A549 (cell line): ENCODE measurements at regions not wholly inside any gene's neighbourhood (a gene's known extent, or its start where the extent isn't known, plus 50 kb on each side); places are given as distances from the start of the nearest gene placed in this dataset.

Experiments used
- ATAC-seq, 2 experiments: fragments of 200-7000 bp in 1 of 2; fragments of >200 bp in 1 of 2; cut with Nextera tagmentation in 1 of 2; cut with Tn5 transposase in 1 of 2; 3 replicates each; pipeline versions ENCODE4 v1.8.0 to v1.9.1; 2018 to 2020; ENCODE audit warnings: mild to moderate bottlenecking in 1 of 2, moderate library complexity in 1 of 2
- CTCF ChIA-PET: fragments of 300-600 bp; sonication (Branson Sonifier 250); formaldehyde crosslinking; extraction: SDS; loops from one replicate; lab custom pipeline; 2021; ENCODE audit warnings: antibody characterized with exemption, inconsistent platforms; lab: Yijun Ruan, JAX
- POLR2A ChIA-PET: fragments of 350-600 bp; formaldehyde crosslinking; extraction: SDS; loops from one replicate; lab custom pipeline; 2021; ENCODE audit warnings: antibody characterized with exemption, inconsistent platforms; lab: Yijun Ruan, JAX
- DNase-seq, 2 experiments: peaks; one replicate each; pipeline versions ENCODE4 v3.0.0 to v3.0.0-alpha.2; 2011 to 2016; ENCODE audit warnings: low read depth in 1 of 2, low spot score in 1 of 2
- FAIRE-seq: peaks from 2 replicates; lab custom pipeline; 2011; peaks lifted over from hg19 to GRCh38; lab: Jason Lieb, UNC
- H3K27ac ChIP-seq, 2 experiments: fragments of >200 bp; sonication (Bioruptor Twin); formaldehyde crosslinking; 3 replicates each; pipeline ENCODE4 v1.5.1; 2016 to 2017
- H3K4me1 ChIP-seq: fragments of >200 bp; sonication (Bioruptor Twin); formaldehyde crosslinking; 3 replicates; pipeline ENCODE4 v1.6.1; 2016
- H3K4me2 ChIP-seq: fragments of >200 bp; sonication (Bioruptor Twin); formaldehyde crosslinking; 3 replicates; pipeline ENCODE4 v1.6.1; 2016
- H3K4me3 ChIP-seq: fragments of >200 bp; sonication (Bioruptor Twin); formaldehyde crosslinking; 3 replicates; pipeline ENCODE4 v1.5.1; 2016
- H3K9me3 ChIP-seq: fragments of >200 bp; sonication (Bioruptor Twin); formaldehyde crosslinking; 3 replicates; pipeline ENCODE4 v1.6.1; 2016
- CBX2 ChIP-seq: fragments of 200-600 bp; sonication (generic); IDR thresholded peaks from 2 replicates; pipeline ENCODE4 v1.6.1; 2016; ENCODE audit warnings: low read depth, mild to moderate bottlenecking, borderline replicate concordance
- CBX8 ChIP-seq: fragments of 200-600 bp; sonication (generic); IDR thresholded peaks from 2 replicates; pipeline ENCODE4 v1.6.1; 2016
- CHD2 ChIP-seq: fragments of 150-350 bp; IDR thresholded peaks from 2 replicates; pipeline ENCODE4 v1.6.1; 2014; ENCODE audit warnings: low read length; ENCODE audit not compliant: partially characterized antibody
- CHD4 ChIP-seq: fragments of 200-600 bp; sonication (generic); IDR thresholded peaks from 2 replicates; pipeline ENCODE4 v1.6.1; 2016; ENCODE audit warnings: antibody characterized with exemption, mild to moderate bottlenecking, borderline replicate concordance
- E2F6 ChIP-seq: IDR thresholded peaks from 2 replicates; pipeline ENCODE4 v1.6.1; 2012; ENCODE audit warnings: low read depth, borderline replicate concordance
- EHF ChIP-seq: fragments of 250-450 bp; sonication (Bioruptor Pico); IDR thresholded peaks from 2 replicates; pipeline ENCODE4 v1.5.0; 2020; ENCODE audit warnings: mild to moderate bottlenecking
- EHMT2 ChIP-seq: fragments of 200-600 bp; sonication (generic); IDR thresholded peaks from 2 replicates; pipeline ENCODE4 v1.6.1; 2016; ENCODE audit warnings: antibody characterized with exemption, low read depth, mild to moderate bottlenecking, moderate library complexity
- FOSB ChIP-seq: fragments of 250-450 bp; sonication (Bioruptor Pico); IDR thresholded peaks from 2 replicates; pipeline ENCODE4 v1.5.0; 2020; ENCODE audit warnings: mild to moderate bottlenecking, moderate library complexity
- FOSL2 ChIP-seq, 2 experiments: fragments of 450-650 bp in 1 of 2; fragments of >200 bp in 1 of 2; sonication (Bioruptor Twin) in 1 of 2; formaldehyde crosslinking; IDR thresholded peaks; 2 replicates each; pipeline versions ENCODE4 v1.5.0 to v1.6.1; 2016 to 2020; ENCODE audit warnings: mild to moderate bottlenecking in 1 of 2, moderate library complexity in 1 of 2
- FOXS1 ChIP-seq: fragments of 250-450 bp; sonication (Bioruptor Pico); IDR thresholded peaks from 2 replicates; pipeline ENCODE4 v1.5.0; 2020; ENCODE audit warnings: mild to moderate bottlenecking, moderate library complexity
- HDAC2 ChIP-seq: fragments of 200-600 bp; sonication (generic); IDR thresholded peaks from 2 replicates; pipeline ENCODE4 v1.6.1; 2016
- HEYL ChIP-seq: fragments of 250-450 bp; sonication (Bioruptor Pico); IDR thresholded peaks from 2 replicates; pipeline ENCODE4 v1.8.0; 2021; ENCODE audit warnings: mild to moderate bottlenecking, moderate library complexity
- HOXA7 ChIP-seq: fragments of 250-450 bp; sonication (Bioruptor Pico); IDR thresholded peaks from 2 replicates; pipeline ENCODE4 v1.5.0; 2020; ENCODE audit warnings: mild to moderate bottlenecking, moderate library complexity
- HOXB5 ChIP-seq: fragments of 250-450 bp; sonication (Bioruptor Pico); IDR thresholded peaks from 2 replicates; pipeline ENCODE4 v1.5.0; 2020; ENCODE audit warnings: mild to moderate bottlenecking, moderate library complexity
- JUN ChIP-seq, 2 experiments: fragments of >200 bp; sonication (Bioruptor Twin); formaldehyde crosslinking; IDR thresholded peaks; 2 replicates in 1 of 2; 3 replicates in 1 of 2; pipeline ENCODE4 v1.6.1; 2016 to 2017
- KDM1A ChIP-seq: fragments of 200-600 bp; sonication (generic); IDR thresholded peaks from 2 replicates; pipeline ENCODE4 v1.6.1; 2016; ENCODE audit warnings: low read depth, mild to moderate bottlenecking
- KDM5A ChIP-seq: fragments of 200-600 bp; sonication (generic); IDR thresholded peaks from 2 replicates; pipeline ENCODE4 v1.6.1; 2016; ENCODE audit warnings: antibody characterized with exemption, mild to moderate bottlenecking
- MAFK ChIP-seq: fragments of 450-650 bp; IDR thresholded peaks from 2 replicates; pipeline ENCODE4 v1.6.1; 2014; ENCODE audit not compliant: partially characterized antibody
- MYC ChIP-seq: IDR thresholded peaks from 2 replicates; pipeline ENCODE4 v1.6.1; 2012; ENCODE audit warnings: mild to moderate bottlenecking, inconsistent platforms, low read length, improper control_type of control experiment, borderline replicate concordance
- NR3C1 ChIP-seq: fragments of >200 bp; sonication (Bioruptor Twin); formaldehyde crosslinking; IDR thresholded peaks from 3 replicates; pipeline ENCODE4 v1.6.1; 2017
- RARB ChIP-seq: fragments of 250-450 bp; sonication (Bioruptor Pico); IDR thresholded peaks from 2 replicates; pipeline ENCODE4 v1.8.0; 2021; ENCODE audit warnings: mild to moderate bottlenecking, moderate library complexity
- RCOR1 ChIP-seq: fragments of 150-350 bp; IDR thresholded peaks from 2 replicates; pipeline ENCODE4 v1.6.1; 2014; ENCODE audit warnings: antibody characterized with exemption, low read length, low read depth
- RFX5 ChIP-seq: fragments of 450-650 bp; IDR thresholded peaks from 2 replicates; pipeline ENCODE4 v1.7.1; 2014; ENCODE audit warnings: antibody characterized with exemption, mild to moderate bottlenecking, moderate library complexity
- SREBF2 ChIP-seq: fragments of 450-650 bp; IDR thresholded peaks from 2 replicates; pipeline ENCODE4 v1.6.1; 2014; ENCODE audit warnings: mild to moderate bottlenecking, moderate library complexity
- TFCP2L1 ChIP-seq: fragments of 250-450 bp; sonication (Bioruptor Pico); IDR thresholded peaks from 2 replicates; pipeline ENCODE4 v1.5.0; 2021; ENCODE audit warnings: mild to moderate bottlenecking
- USF2 ChIP-seq: fragments of 450-650 bp; IDR thresholded peaks from 2 replicates; pipeline ENCODE4 v1.6.1; 2014; ENCODE audit warnings: antibody characterized with exemption
- ZSCAN20 ChIP-seq: fragments of 250-450 bp; sonication (Bioruptor Pico); IDR thresholded peaks from 2 replicates; pipeline ENCODE4 v1.8.0; 2022; ENCODE audit warnings: mild to moderate bottlenecking, moderate library complexity
- WGBS: methylation state at CpG from one replicate; pipeline ENCODE4 v1.1.6; 2017; ENCODE audit errors: missing lambda C conversion rate; 5-methylcytosine and 5-hydroxymethylcytosine counted together
- TF ChIP-seq, protein P1 (sequence below): fragments of >200 bp; sonication (Bioruptor Twin); formaldehyde crosslinking; IDR thresholded peaks from 3 replicates; pipeline ENCODE4 v1.6.1; 2016
- TF ChIP-seq, protein P2 (sequence below): IDR thresholded peaks from 2 replicates; pipeline ENCODE4 v1.6.1; 2012

DNA sequence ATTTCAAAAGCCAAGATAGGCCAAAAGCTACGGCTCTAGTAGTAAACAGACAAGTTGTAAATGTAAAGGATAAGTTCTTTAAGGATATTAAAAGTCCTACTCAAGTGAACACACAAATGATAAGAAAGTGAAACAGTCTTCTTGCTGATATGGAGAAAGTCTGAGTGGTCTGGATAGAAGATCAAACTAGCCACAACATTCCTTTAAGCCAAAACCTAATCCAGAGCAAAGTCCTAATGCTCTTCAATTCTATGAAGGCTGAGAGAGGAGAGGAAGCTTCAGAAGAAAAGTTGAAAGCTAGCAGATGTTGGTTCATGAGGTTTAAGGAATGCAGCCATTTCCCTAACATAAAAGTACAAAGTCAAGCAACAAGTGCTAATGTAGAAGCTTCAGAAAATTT, 111.7 kb upstream of the ZEB2 start:
- FAIRE-seq, result no peak
- DNase-seq, result no peak
- Histone ChIP-seq H3K4me1 (no peaks in the 10 kb centered on the region), H3K4me3 (no peak overlapping the region), H3K27ac (no peak overlapping the region), H3K4me2 (no peak overlapping the region), H3K9me3 (no peaks in the 10 kb centered on the region)
- TF ChIP-seq HDAC2 (no peak), HOXA7 (no peak), KDM5A (no peak), NR3C1 (no peak), E2F6 (no peak), RFX5 (no peak), CHD4 (no peak), FOXS1 (CRISPR knock-in tag) (no peak), RARB (CRISPR knock-in tag) (no peak), JUN (IDR thresholded peaks at IDR 0.05) (no peak), SREBF2 (no peak), CHD2 (no peak), CBX8 (no peak), RCOR1 (no peak), MYC (no peak), TFCP2L1 (CRISPR knock-in tag) (no peak), KDM1A (no peak)
- TF ChIP-seq, protein P1, sequence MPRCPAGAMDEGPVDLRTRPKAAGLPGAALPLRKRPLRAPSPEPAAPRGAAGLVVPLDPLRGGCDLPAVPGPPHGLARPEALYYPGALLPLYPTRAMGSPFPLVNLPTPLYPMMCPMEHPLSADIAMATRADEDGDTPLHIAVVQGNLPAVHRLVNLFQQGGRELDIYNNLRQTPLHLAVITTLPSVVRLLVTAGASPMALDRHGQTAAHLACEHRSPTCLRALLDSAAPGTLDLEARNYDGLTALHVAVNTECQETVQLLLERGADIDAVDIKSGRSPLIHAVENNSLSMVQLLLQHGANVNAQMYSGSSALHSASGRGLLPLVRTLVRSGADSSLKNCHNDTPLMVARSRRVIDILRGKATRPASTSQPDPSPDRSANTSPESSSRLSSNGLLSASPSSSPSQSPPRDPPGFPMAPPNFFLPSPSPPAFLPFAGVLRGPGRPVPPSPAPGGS, result no peak
- TF ChIP-seq, protein P2, sequence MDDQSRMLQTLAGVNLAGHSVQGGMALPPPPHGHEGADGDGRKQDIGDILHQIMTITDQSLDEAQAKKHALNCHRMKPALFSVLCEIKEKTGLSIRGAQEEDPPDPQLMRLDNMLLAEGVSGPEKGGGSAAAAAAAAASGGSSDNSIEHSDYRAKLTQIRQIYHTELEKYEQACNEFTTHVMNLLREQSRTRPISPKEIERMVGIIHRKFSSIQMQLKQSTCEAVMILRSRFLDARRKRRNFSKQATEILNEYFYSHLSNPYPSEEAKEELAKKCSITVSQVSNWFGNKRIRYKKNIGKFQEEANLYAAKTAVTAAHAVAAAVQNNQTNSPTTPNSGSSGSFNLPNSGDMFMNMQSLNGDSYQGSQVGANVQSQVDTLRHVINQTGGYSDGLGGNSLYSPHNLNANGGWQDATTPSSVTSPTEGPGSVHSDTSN, result no peak
- CTCF ChIA-PET, result no interaction called here
- POLR2A ChIA-PET, result no interaction called here
- 33% methylated on average over 1 of the region's 1 CpG for WGBS
- ATAC-seq, result no peak

GRCh38 chr2:144630459-144631215, 110.7 kb upstream of the ZEB2 start:
- CTCF ChIA-PET, result no interaction called here
- no peak overlapping the region for H3K27ac ChIP-seq
- TF ChIP-seq FOSL2 (IDR thresholded peaks at IDR 0.05), result no peak
- TF ChIP-seq FOSL2 (CRISPR knock-in tag; IDR thresholded peaks at IDR 0.05), result no peak
- no peak for TF ChIP-seq HEYL (CRISPR knock-in tag)
- TF ChIP-seq JUN (IDR thresholded peaks at IDR 0.05), result no peak
- no peak for TF ChIP-seq CHD4
- TF ChIP-seq USF2, result no peak
- no peak for TF ChIP-seq EHMT2
- TF ChIP-seq, protein P2, result no peak
- TF ChIP-seq MYC, result no peak
- no peak for TF ChIP-seq MAFK
- TF ChIP-seq EHF (CRISPR knock-in tag), result no peak
- no peak for TF ChIP-seq HOXB5 (CRISPR knock-in tag)
- TF ChIP-seq CBX2, result no peak
- TF ChIP-seq, protein P1, result no peak
- no peak for TF ChIP-seq CBX8
- no peak for TF ChIP-seq FOSB
- no peak for TF ChIP-seq ZSCAN20 (CRISPR knock-in tag)
- no peaks in the 10 kb centered on the region for H3K4me1 ChIP-seq
- FAIRE-seq (peak; percentile 23), ATAC-seq (no peak), DNase-seq (no peak)
- H3K9me3 ChIP-seq, result no peaks in the 10 kb centered on the region
- H3K4me2 ChIP-seq, result no peak overlapping the region
- WGBS, result 55% methylated on average over 2 of the region's 2 CpGs
- POLR2A ChIA-PET, result no interaction called here
- H3K4me3 ChIP-seq, result no peak overlapping the region
